ENCODE measurements at regions not wholly inside any gene's neighbourhood (a gene's known extent, or its start where the extent isn't known, plus 50 kb on each side); places are given as distances from the start of the nearest gene placed in this dataset.

GRCh38 chr2:182554950-182555349 lies 128.1 kb upstream of the PDE1A start:
- TF ChIP-seq ZBTB7A (IDR thresholded peaks at IDR 0.05; ENCODE audit: low read depth): no peak
- TF ChIP-seq TAF1 (IDR thresholded peaks at IDR 0.05; ENCODE audit: low read depth): no peak
- TF ChIP-seq TEAD4 (IDR thresholded peaks at IDR 0.05): no peak
- TF ChIP-seq REST (IDR thresholded peaks at IDR 0.05; ENCODE audit: low read depth): no peak
- TF ChIP-seq MAX (IDR thresholded peaks at IDR 0.05): no peak

GRCh38 chr2:182558564-182558963 lies 131.7 kb upstream of the PDE1A start:
- no peak for TF ChIP-seq USF1 (IDR thresholded peaks at IDR 0.05)
- TF ChIP-seq EP300 (IDR thresholded peaks at IDR 0.05; ENCODE audit: borderline replicate concordance): no peak
- TF ChIP-seq MAX (IDR thresholded peaks at IDR 0.05): no peak
- TF ChIP-seq TCF12 (IDR thresholded peaks at IDR 0.05; ENCODE audit: low read depth): no peak
- no peak for TF ChIP-seq CREB1 (IDR thresholded peaks at IDR 0.05; ENCODE audit: low read depth)
- TF ChIP-seq RAD21 (IDR thresholded peaks at IDR 0.05; ENCODE audit: low read depth): no peak
- TF ChIP-seq TEAD4 (IDR thresholded peaks at IDR 0.05): no peak
- TF ChIP-seq REST (IDR thresholded peaks at IDR 0.05; ENCODE audit: low read depth): no peak
- no peak for TF ChIP-seq NFIC (IDR thresholded peaks at IDR 0.05)
- no peak for TF ChIP-seq EGR1 (IDR thresholded peaks at IDR 0.05)
- no peak for TF ChIP-seq ZBTB7A (IDR thresholded peaks at IDR 0.05; ENCODE audit: low read depth)
- no peak for TF ChIP-seq FOXM1 (IDR thresholded peaks at IDR 0.05; ENCODE audit: borderline replicate concordance, low read depth)
- TF ChIP-seq CEBPB (IDR thresholded peaks at IDR 0.05): no peak

- no peak for TF ChIP-seq TAF1 (IDR thresholded peaks at IDR 0.05; ENCODE audit: low read depth)
- no peak for TF ChIP-seq TCF12 (IDR thresholded peaks at IDR 0.05; ENCODE audit: low read depth)
- TF ChIP-seq USF1 (IDR thresholded peaks at IDR 0.05): no peak
- TF ChIP-seq REST (IDR thresholded peaks at IDR 0.05; ENCODE audit: low read depth): no peak
- TF ChIP-seq ZBTB7A (IDR thresholded peaks at IDR 0.05; ENCODE audit: low read depth): no peak
- no peak for TF ChIP-seq RAD21 (IDR thresholded peaks at IDR 0.05; ENCODE audit: low read depth)
- no peak for TF ChIP-seq EP300 (IDR thresholded peaks at IDR 0.05; ENCODE audit: borderline replicate concordance)
- no peak for TF ChIP-seq FOXM1 (IDR thresholded peaks at IDR 0.05; ENCODE audit: borderline replicate concordance, low read depth)
- TF ChIP-seq TEAD4 (IDR thresholded peaks at IDR 0.05): no peak
- no peak for TF ChIP-seq CEBPB (IDR thresholded peaks at IDR 0.05)
- no peak for TF ChIP-seq YY1 (IDR thresholded peaks at IDR 0.05; ENCODE audit: low read depth)
- no peak for TF ChIP-seq CREB1 (IDR thresholded peaks at IDR 0.05; ENCODE audit: low read depth)
- no peak for TF ChIP-seq EGR1 (IDR thresholded peaks at IDR 0.05)
These were observed 132.8 kb upstream of the PDE1A start for GRCh38 chr2:182559623-182560022.

- TF ChIP-seq EGR1 (IDR thresholded peaks at IDR 0.05) (no peak), FOXM1 (IDR thresholded peaks at IDR 0.05; ENCODE audit: borderline replicate concordance, low read depth) (no peak), CEBPB (IDR thresholded peaks at IDR 0.05) (no peak), EP300 (IDR thresholded peaks at IDR 0.05; ENCODE audit: borderline replicate concordance) (no peak), REST (IDR thresholded peaks at IDR 0.05; ENCODE audit: low read depth) (no peak), NFIC (IDR thresholded peaks at IDR 0.05) (no peak), MAX (IDR thresholded peaks at IDR 0.05) (no peak), USF1 (IDR thresholded peaks at IDR 0.05) (no peak), TEAD4 (IDR thresholded peaks at IDR 0.05) (no peak), YY1 (IDR thresholded peaks at IDR 0.05; ENCODE audit: low read depth) (no peak), TCF12 (IDR thresholded peaks at IDR 0.05; ENCODE audit: low read depth) (no peak), RAD21 (IDR thresholded peaks at IDR 0.05; ENCODE audit: low read depth) (no peak), CREB1 (IDR thresholded peaks at IDR 0.05; ENCODE audit: low read depth) (no peak), ZBTB7A (IDR thresholded peaks at IDR 0.05; ENCODE audit: low read depth) (no peak)
These were observed 139.2 kb upstream of the PDE1A start for GRCh38 chr2:182565911-182566567.

All from Ishikawa (cell line).